PC-9 (cell line): ENCODE measurements at regions not wholly inside any gene's neighbourhood (a gene's known extent, or its start where the extent isn't known, plus 50 kb on each side); places are given as distances from the start of the nearest gene placed in this dataset.

Experiments used
- EZH2 ChIP-seq: fragments of 200-600 bp; sonication (generic); IDR thresholded peaks from 2 replicates; pipeline ENCODE4 v1.8.0; 2017; ENCODE audit warnings: antibody characterized with exemption, low read depth
- TF ChIP-seq, protein P1 (sequence below): fragments of 200-600 bp; sonication (generic); conservative IDR thresholded peaks from 2 replicates; pipeline ENCODE4 v1.6.1; 2017; ENCODE audit warnings: mixed run types, antibody characterized with exemption, mild to moderate bottlenecking, moderate library complexity

DNA sequence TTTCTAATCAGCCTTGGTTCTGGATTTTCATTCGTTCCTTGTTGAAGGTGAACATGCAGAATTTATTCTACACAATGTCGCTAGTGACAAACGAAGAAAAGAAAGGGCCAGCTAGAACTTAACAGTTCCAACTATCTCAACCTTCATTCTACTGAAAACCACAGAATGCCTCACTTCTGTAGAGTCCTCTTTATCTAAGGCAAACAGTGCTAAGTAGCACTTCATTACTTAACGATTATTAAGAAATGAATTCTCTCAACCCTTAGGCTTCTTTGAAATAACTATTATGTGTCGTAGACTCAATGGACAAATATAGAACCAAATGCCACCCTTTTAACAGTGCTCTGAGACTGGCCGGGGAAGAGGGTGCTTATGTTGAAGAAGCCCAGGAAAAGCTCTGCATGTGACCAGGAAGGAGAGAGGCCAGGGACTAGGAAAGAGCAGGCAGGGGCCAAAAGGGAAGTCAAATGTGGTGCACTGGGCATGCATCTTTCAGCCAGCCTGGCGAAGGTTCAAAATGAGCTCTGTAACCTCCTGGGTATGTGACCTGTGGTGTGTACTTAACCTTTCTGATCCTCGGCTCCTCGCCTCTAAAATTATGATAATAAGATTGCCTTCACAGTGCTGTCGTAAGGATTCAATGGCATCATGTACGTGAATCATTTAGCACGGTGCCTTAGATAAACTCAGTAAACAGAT lies 55.4 kb upstream of the BMP2 start:
- TF ChIP-seq, protein P1, sequence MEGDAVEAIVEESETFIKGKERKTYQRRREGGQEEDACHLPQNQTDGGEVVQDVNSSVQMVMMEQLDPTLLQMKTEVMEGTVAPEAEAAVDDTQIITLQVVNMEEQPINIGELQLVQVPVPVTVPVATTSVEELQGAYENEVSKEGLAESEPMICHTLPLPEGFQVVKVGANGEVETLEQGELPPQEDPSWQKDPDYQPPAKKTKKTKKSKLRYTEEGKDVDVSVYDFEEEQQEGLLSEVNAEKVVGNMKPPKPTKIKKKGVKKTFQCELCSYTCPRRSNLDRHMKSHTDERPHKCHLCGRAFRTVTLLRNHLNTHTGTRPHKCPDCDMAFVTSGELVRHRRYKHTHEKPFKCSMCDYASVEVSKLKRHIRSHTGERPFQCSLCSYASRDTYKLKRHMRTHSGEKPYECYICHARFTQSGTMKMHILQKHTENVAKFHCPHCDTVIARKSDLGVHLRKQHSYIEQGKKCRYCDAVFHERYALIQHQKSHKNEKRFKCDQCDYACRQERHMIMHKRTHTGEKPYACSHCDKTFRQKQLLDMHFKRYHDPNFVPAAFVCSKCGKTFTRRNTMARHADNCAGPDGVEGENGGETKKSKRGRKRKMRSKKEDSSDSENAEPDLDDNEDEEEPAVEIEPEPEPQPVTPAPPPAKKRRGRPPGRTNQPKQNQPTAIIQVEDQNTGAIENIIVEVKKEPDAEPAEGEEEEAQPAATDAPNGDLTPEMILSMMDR: no peak
- no peak for TF ChIP-seq EZH2
